DOHH2 (cell line): ENCODE measurements at regions not wholly inside any gene's neighbourhood (a gene's known extent, or its start where the extent isn't known, plus 50 kb on each side); places are given as distances from the start of the nearest gene placed in this dataset.

Experiments
- CTCF ChIP-seq: fragments of 200-600 bp; sonication (generic); IDR thresholded peaks from one replicate; pipeline ENCODE4 v1.5.1; 2014; ENCODE audit warnings: antibody characterized with exemption, mild to moderate bottlenecking, low read depth, low read length; ENCODE audit not compliant: poor library complexity, severe bottlenecking
- EZH2phosphoT487 ChIP-seq: fragments of 200-600 bp; sonication (generic); IDR thresholded peaks from 2 replicates; pipeline ENCODE4 v1.6.1; 2017; ENCODE audit warnings: borderline replicate concordance, mild to moderate bottlenecking, antibody characterized with exemption, low read length, moderate library complexity, mixed read lengths

DNA sequence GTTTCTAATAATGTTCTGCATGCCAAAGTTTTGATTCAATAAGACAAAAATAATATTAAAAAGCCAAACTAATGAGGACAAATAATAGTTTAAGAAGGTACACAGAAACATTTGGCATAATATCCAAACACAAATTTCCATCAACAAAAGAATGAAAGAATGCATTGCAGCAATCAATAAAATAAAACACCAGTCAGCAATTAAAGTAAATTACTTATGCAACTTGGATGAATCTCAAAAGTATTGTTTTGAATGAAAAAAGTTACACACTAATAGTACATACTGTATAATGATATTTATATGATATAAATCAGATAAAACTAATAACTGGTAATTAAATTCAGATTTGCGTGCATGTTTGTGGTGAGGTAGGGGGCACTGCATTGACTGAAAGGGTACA, 285.5 kb upstream of the PCDH10 start:
- TF ChIP-seq CTCF (no peak), EZH2phosphoT487 (no peak)
